Transverse colon (tissue), 3 donors: ENCODE measurements at regions not wholly inside any gene's neighbourhood (a gene's known extent, or its start where the extent isn't known, plus 50 kb on each side); places are given as distances from the start of the nearest gene placed in this dataset.

ENCODE experiments used
- CTCF ChIP-seq, 5 experiments: fragments of 200-600 bp in 3 of 5; fragments of 450-650 bp in 2 of 5; sonication (generic) in 3 of 5; IDR thresholded peaks; 1 replicate in 2 of 5; 2 replicates in 3 of 5; pipeline ENCODE4 v1.5.1; 2016 to 2017; ENCODE audit warnings: antibody characterized with exemption in 5 of 5, inconsistent platforms in 3 of 5, mild to moderate bottlenecking in 2 of 5, moderate library complexity in 1 of 5
- EP300 ChIP-seq: sonication (generic); formaldehyde crosslinking; IDR thresholded peaks from one replicate; pipeline ENCODE4 v1.6.1; 2017; ENCODE audit warnings: antibody characterized with exemption, low read depth
- POLR2A ChIP-seq: fragments of 450-650 bp; IDR thresholded peaks from one replicate; pipeline ENCODE4 v1.6.1; 2016; ENCODE audit warnings: antibody characterized with exemption, mild to moderate bottlenecking, moderate library complexity

DNA sequence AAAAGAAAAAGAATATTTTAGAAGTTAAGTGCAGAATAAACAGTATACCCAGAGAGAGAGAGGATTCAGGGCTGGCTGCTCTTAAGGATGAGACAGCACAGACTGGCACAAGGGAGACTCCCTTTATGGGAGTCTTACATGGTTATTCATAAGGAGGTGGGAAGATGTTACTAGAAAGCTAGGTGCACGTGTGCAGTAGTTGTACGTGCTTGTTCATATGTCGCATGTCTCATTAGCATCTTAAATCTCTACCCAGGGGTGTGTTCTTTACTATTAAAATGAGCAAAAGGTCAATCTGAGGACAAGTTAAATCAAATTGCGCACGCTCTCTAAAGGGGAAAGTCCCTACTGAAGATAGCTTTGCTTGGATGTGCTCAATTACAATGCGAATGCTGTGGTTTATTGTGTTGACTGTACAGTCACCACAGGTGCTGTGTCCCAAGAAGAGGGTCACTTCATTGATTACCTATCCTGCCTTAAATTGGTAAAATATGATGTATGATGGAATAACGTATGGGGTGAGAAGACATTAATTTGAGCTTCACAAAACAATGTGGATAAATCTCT lies 368.0 kb upstream of the SPHKAP start:
- TF ChIP-seq EP300 (no peak), POLR2A (no peak), CTCF (IDR thresholded peaks at IDR 0.05) (no peak)
